ENCODE measurements at regions not wholly inside any gene's neighbourhood (a gene's known extent, or its start where the extent isn't known, plus 50 kb on each side); places are given as distances from the start of the nearest gene placed in this dataset.

DNA sequence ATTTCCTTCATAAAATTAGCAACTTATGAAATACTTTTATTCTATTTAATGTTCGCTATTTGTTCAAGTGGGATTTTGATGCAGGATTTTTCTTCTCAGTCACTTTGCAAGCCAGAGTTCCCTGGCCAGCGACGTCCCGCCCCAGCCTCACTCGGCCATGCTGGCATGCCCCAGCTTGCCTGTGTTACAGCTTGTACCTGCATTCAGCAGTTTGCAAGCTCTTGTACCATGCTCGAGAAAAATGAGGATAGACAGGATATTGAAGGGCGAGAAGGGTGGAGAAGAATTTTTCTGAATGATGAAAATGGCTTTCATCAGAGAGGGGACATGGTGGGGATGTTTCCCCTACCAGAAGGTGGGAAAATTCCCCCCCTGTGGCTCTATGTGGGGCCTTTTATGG, 2180.2 kb upstream of the PCDH20 start:
- TF ChIP-seq ZNF565 (CRISPR knock-in tag; conservative IDR thresholded peaks at IDR 0.05; ENCODE audit: low read depth) (no peak), TOX (CRISPR knock-in tag; IDR thresholded peaks at IDR 0.05; ENCODE audit: borderline replicate concordance) (no peak), ZNF70 (CRISPR knock-in tag; IDR thresholded peaks at IDR 0.05) (no peak), ARNTL (CRISPR knock-in tag; IDR thresholded peaks at IDR 0.05; ENCODE audit: borderline replicate concordance, low read depth) (no peak), RARB (CRISPR knock-in tag; IDR thresholded peaks at IDR 0.05) (no peak), ESRRG (CRISPR knock-in tag; IDR thresholded peaks at IDR 0.05) (no peak), PPARA (CRISPR knock-in tag; IDR thresholded peaks at IDR 0.05; ENCODE audit: borderline replicate concordance) (no peak), ZC3H10 (CRISPR knock-in tag; IDR thresholded peaks at IDR 0.05) (no peak), CSRNP3 (CRISPR knock-in tag; IDR thresholded peaks at IDR 0.05) (no peak), BACH2 (CRISPR knock-in tag; IDR thresholded peaks at IDR 0.05; ENCODE audit: borderline replicate concordance) (no peak), ZNF8 (CRISPR knock-in tag; IDR thresholded peaks at IDR 0.05) (no peak)
- ATAC-seq: no peak

GRCh38 chr13:63586467-63586866, 2170.8 kb upstream of the PCDH20 start:
- TF ChIP-seq TOX (CRISPR knock-in tag; IDR thresholded peaks at IDR 0.05; ENCODE audit: borderline replicate concordance) (no peak), PATZ1 (CRISPR knock-in tag; IDR thresholded peaks at IDR 0.05; ENCODE audit: borderline replicate concordance) (no peak), ISL1 (CRISPR knock-in tag; IDR thresholded peaks at IDR 0.05) (no peak), RARB (CRISPR knock-in tag; IDR thresholded peaks at IDR 0.05) (no peak), ZFP30 (CRISPR knock-in tag; IDR thresholded peaks at IDR 0.05) (no peak), ZNF565 (CRISPR knock-in tag; conservative IDR thresholded peaks at IDR 0.05; ENCODE audit: low read depth) (no peak), CSRNP3 (CRISPR knock-in tag; IDR thresholded peaks at IDR 0.05) (no peak), TSHZ2 (CRISPR knock-in tag; IDR thresholded peaks at IDR 0.05) (no peak), ZNF8 (CRISPR knock-in tag; IDR thresholded peaks at IDR 0.05) (no peak), POU6F1 (CRISPR knock-in tag; IDR thresholded peaks at IDR 0.05; ENCODE audit: borderline replicate concordance, low read depth) (no peak)

GRCh38 chr13:63578796-63579195, 2163.1 kb upstream of the PCDH20 start:
- TF ChIP-seq, protein P1, sequence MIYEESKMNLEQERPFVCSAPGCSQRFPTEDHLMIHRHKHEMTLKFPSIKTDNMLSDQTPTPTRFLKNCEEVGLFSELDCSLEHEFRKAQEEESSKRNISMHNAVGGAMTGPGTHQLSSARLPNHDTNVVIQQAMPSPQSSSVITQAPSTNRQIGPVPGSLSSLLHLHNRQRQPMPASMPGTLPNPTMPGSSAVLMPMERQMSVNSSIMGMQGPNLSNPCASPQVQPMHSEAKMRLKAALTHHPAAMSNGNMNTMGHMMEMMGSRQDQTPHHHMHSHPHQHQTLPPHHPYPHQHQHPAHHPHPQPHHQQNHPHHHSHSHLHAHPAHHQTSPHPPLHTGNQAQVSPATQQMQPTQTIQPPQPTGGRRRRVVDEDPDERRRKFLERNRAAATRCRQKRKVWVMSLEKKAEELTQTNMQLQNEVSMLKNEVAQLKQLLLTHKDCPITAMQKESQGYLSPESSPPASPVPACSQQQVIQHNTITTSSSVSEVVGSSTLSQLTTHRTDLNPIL (CRISPR knock-in tag; IDR thresholded peaks at IDR 0.05; ENCODE audit: low read depth): no peak
- no peak for TF ChIP-seq ZC3H10 (CRISPR knock-in tag; IDR thresholded peaks at IDR 0.05)
- ATAC-seq: no peak

More at GRCh38 chr13:63586467-63586866, 2170.8 kb upstream of the PCDH20 start:
- ATAC-seq: no peak
